GM12872 (cell line): ENCODE measurements at regions not wholly inside any gene's neighbourhood (a gene's known extent, or its start where the extent isn't known, plus 50 kb on each side); places are given as distances from the start of the nearest gene placed in this dataset.

Experiments
- TF ChIP-seq, protein P1 (sequence below): IDR thresholded peaks from 3 replicates; pipeline ENCODE4 v1.5.1; 2011; ENCODE audit warnings: low read depth, mild to moderate bottlenecking, low read length, moderate library complexity; ENCODE audit not compliant: insufficient read depth

DNA sequence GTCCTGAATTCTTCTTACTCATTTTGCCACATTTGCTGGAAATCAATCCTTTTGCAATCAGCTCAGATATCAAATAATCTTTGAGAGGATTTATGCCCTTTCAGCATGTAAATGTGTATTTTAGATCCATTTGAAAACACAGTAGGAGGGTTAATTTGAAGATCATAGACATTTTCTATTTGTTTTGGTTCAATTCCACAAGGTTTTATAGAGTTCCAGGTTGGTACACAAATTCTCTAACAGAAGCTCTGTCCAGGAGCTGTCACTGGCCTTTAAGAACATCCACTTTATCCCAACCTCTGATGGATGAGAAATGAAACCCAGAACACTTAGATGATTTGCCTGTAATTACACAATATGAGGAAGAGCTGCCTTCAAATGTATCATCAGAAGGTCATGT lies 157.3 kb upstream of the CHAC2 start:
- TF ChIP-seq, protein P1, sequence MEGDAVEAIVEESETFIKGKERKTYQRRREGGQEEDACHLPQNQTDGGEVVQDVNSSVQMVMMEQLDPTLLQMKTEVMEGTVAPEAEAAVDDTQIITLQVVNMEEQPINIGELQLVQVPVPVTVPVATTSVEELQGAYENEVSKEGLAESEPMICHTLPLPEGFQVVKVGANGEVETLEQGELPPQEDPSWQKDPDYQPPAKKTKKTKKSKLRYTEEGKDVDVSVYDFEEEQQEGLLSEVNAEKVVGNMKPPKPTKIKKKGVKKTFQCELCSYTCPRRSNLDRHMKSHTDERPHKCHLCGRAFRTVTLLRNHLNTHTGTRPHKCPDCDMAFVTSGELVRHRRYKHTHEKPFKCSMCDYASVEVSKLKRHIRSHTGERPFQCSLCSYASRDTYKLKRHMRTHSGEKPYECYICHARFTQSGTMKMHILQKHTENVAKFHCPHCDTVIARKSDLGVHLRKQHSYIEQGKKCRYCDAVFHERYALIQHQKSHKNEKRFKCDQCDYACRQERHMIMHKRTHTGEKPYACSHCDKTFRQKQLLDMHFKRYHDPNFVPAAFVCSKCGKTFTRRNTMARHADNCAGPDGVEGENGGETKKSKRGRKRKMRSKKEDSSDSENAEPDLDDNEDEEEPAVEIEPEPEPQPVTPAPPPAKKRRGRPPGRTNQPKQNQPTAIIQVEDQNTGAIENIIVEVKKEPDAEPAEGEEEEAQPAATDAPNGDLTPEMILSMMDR: no peak

DNA sequence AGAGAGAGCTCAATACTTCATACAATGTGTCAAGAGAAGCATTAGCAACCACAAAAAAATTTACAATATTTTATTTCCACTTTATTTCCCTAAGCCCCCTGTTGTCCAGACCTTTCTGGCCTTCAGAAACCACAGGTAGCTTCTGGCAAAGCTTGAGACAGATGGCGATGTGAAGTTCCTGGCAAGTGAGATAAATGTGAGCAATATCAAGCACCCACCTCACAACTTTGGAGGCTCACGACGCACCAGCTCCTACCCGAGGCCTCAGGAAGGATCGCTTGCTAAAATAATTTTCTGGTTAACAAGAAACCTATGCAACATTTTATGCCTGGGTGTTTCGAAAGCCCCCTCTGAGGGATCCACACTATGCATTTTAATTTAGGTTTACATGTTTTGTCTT lies 158.1 kb upstream of the CHAC2 start:
- TF ChIP-seq, protein P1: no peak

DNA sequence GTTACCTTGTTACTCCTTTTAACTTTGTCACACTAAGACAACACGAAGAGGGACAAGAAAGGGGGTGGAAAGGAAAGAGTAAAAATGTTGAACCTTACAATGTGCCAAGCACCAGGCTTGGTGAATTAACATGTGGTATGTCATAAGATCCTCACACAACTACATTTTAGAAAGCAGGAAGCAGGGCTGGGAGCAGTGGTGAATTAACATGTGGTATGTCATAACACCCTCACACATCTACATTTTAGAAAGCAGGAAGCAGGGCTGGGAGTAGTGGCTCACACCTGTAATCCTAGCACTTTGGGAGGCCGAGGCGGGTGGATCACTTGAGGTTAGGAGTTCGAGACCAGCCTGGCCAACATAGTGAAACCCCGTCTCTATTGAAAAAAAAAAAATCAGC lies 159.3 kb upstream of the CHAC2 start:
- TF ChIP-seq, protein P1: no peak

DNA sequence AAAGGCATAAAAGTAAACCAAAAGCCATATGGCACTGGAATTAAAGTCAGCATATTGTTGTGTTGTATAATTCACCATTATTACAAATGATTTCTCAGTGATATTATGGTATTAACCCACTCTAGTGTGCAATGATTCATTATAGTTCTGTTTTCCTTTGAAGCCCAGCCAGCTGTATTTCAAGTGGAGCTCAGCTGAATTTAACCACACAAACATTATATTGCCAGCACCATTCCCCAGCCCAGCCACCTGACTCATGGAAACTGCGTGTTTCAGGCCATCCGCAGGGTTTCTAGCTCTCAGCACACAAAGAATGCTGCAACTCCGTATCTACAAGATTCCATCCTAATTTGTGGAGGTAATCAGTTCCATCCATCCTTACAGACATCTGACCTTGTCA lies 166.8 kb upstream of the CHAC2 start:
- TF ChIP-seq, protein P1: no peak

DNA sequence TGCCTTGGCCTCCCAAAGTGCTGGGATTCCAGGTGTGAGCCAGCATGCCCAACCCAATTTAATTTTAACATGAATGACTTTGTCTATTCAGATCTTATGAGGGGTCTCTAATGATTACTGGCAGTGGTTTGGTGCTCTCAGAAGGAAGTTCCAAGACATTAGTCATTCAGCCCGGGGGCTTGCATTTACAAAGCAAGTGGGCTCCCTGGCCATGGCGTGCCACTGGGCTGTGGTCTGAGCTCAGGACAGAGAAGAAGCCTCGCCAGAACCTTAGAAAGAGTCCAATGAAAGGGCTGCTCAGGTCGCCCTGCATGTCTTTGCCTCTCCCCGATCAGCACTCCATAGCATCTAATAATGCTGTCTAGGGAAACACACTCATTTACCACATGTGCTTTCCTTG lies 182.6 kb upstream of the CHAC2 start:
- TF ChIP-seq, protein P1: no peak

DNA sequence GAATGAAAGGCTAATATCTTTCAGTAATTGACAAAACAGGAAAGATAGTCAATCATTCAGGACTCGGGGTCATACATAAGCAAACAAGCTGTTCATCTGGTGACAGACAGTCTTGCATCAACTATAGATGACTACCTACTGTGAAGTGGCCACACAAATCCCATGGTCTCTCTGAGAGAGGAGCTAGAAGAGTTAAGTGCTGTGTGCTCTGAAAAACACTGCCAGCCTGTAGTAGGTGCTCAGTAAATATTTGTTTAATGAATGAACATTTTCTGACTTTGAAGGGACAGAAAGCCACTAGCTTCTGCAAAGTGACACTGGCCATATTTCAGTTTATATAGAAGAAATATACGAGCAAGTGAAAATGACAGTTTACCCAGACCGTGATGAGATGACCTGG lies 184.0 kb upstream of the CHAC2 start:
- TF ChIP-seq, protein P1: no peak

DNA sequence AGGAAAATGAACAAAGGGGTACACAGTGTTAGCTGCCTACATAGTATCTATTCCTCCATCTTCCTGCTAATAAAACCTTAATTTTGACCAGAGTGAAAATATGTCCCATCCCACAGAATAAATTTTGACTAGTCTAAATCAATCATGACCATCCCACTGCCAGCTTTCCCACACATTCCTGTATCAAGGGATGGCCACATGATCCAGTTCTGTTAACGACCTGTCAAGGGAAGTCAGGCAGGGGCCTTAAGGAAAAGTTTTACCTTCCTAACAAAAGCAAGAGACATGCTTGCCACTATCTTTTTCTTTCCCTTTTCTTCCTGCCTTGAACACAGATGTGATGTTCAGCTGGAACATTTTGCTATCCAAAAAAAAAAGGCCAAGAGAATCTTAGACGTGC lies 185.0 kb upstream of the CHAC2 start:
- TF ChIP-seq, protein P1: no peak

DNA sequence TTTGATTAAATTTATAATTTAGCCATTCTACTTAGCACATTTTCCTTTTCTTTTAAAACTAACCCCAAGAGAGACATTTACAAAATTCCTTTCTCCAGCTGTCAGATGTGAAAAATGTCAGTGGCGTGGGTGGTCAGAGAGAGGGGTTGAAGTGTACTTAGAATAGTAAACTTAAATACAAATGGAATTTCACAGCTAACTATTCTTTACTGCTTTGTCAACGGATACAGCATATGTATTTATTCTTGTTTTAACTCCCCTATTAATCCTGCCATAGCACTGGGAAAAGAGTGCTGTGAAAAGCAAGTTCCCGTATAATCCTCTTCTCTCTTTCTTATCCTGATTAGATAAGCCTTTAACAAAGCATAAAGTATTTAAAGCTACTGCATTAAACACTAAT lies 191.4 kb upstream of the CHAC2 start:
- TF ChIP-seq, protein P1: no peak
